PC-9 (cell line): ENCODE measurements at regions not wholly inside any gene's neighbourhood (a gene's known extent, or its start where the extent isn't known, plus 50 kb on each side); places are given as distances from the start of the nearest gene placed in this dataset.
"Not testable (repeated sequence)": the region's sequence is repeated elsewhere in the genome, so short reads cannot be mapped to it uniquely, and the experiment has no call there.

ENCODE experiments used
- CTCF ChIP-seq: fragments of 200-600 bp; sonication (generic); conservative IDR thresholded peaks from 2 replicates; pipeline ENCODE4 v1.6.1; 2017; ENCODE audit warnings: mixed run types, antibody characterized with exemption, mild to moderate bottlenecking, moderate library complexity
- EZH2 ChIP-seq: fragments of 200-600 bp; sonication (generic); IDR thresholded peaks from 2 replicates; pipeline ENCODE4 v1.8.0; 2017; ENCODE audit warnings: antibody characterized with exemption, low read depth

GRCh38 chr9:41043433-41043832, 85.0 kb downstream of the FOXD4L6 start:
- TF ChIP-seq CTCF, EZH2: not testable (repeated sequence)
